SU-DHL-6 (cell line): ENCODE measurements at regions not wholly inside any gene's neighbourhood (a gene's known extent, or its start where the extent isn't known, plus 50 kb on each side); places are given as distances from the start of the nearest gene placed in this dataset.

ENCODE experiments used
- H2AFZ ChIP-seq: fragments of 200-600 bp; sonication (generic); 2 replicates; pipeline ENCODE4 v1.6.1; 2014; ENCODE audit warnings: low read depth, mild to moderate bottlenecking, moderate library complexity, mixed read lengths, antibody characterized with exemption, low read length; ENCODE audit not compliant: severe bottlenecking
- H3F3A ChIP-seq: fragments of 200-600 bp; shearing (Covaris generic); 2 replicates; pipeline ENCODE4 v1.6.0; 2016; ENCODE audit warnings: antibody characterized with exemption, mild to moderate bottlenecking; ENCODE audit not compliant: insufficient read depth
- H3K27ac ChIP-seq: fragments of 200-600 bp; sonication (generic); 2 replicates; pipeline ENCODE4 v1.5.1; 2016; ENCODE audit warnings: low read depth, mild to moderate bottlenecking, low read length, moderate library complexity, mixed read lengths
- H3K27me3 ChIP-seq: fragments of 200-600 bp; sonication (generic), shearing (Covaris generic); 2 replicates; pipeline ENCODE4 v1.6.0; 2014; ENCODE audit warnings: mild to moderate bottlenecking, low read length
- H3K36me3 ChIP-seq: fragments of 200-600 bp; sonication (generic); 2 replicates; pipeline ENCODE4 v1.6.1; 2014; ENCODE audit warnings: mild to moderate bottlenecking, low read length, mixed read lengths
- H3K4me2 ChIP-seq: fragments of 300-600, 200-600 bp; shearing (Covaris generic), sonication (generic); 2 replicates; pipeline ENCODE4 v1.6.0; 2014; ENCODE audit warnings: low read length, low read depth, mild to moderate bottlenecking; ENCODE audit not compliant: poor library complexity, severe bottlenecking
- H3K4me3 ChIP-seq: fragments of 200-600 bp; sonication (generic); 2 replicates; pipeline ENCODE4 v1.5.1; 2014; ENCODE audit warnings: antibody characterized with exemption, low read length, mild to moderate bottlenecking, mixed read lengths; ENCODE audit not compliant: insufficient read depth, poor library complexity, severe bottlenecking
- H3K79me2 ChIP-seq: fragments of 200-600 bp; sonication (generic); 2 replicates; pipeline ENCODE4 v1.6.1; 2014; ENCODE audit warnings: mild to moderate bottlenecking, low read length, moderate library complexity; ENCODE audit not compliant: insufficient read depth
- H3K9ac ChIP-seq: fragments of 200-600 bp; sonication (generic); 2 replicates; pipeline ENCODE4 v1.7.0; 2014; ENCODE audit warnings: mild to moderate bottlenecking, low read length
- H3K9me2 ChIP-seq: fragments of 200-600 bp; sonication (generic); replicated peaks from 2 replicates; pipeline ENCODE4 v1.6.1; 2014; ENCODE audit warnings: low read length; ENCODE audit not compliant: insufficient read depth
- H3K9me3 ChIP-seq: fragments of 200-600 bp; sonication (generic); 2 replicates; pipeline ENCODE4 v1.6.1; 2014; ENCODE audit warnings: low read length, mixed read lengths; ENCODE audit not compliant: insufficient read depth
- H4K20me1 ChIP-seq: fragments of 200-600 bp; sonication (generic); 2 replicates; pipeline ENCODE4 v1.6.1; 2014; ENCODE audit warnings: low read depth, mild to moderate bottlenecking, antibody characterized with exemption, low read length, moderate library complexity, mixed read lengths
- EZH2phosphoT487 ChIP-seq: fragments of 200-600 bp; sonication (generic), shearing (Covaris generic); conservative IDR thresholded peaks from 2 replicates; pipeline ENCODE4 v1.6.1; 2018; ENCODE audit warnings: mild to moderate bottlenecking, antibody characterized with exemption, low read length, moderate library complexity, mixed read lengths
- TF ChIP-seq, protein P1 (sequence below): fragments of 200-600 bp; sonication (generic); IDR thresholded peaks from one replicate; pipeline ENCODE4 v1.5.1; 2017; ENCODE audit warnings: antibody characterized with exemption, mild to moderate bottlenecking, low read length, moderate library complexity; ENCODE audit not compliant: insufficient read depth, poor library complexity, severe bottlenecking

DNA sequence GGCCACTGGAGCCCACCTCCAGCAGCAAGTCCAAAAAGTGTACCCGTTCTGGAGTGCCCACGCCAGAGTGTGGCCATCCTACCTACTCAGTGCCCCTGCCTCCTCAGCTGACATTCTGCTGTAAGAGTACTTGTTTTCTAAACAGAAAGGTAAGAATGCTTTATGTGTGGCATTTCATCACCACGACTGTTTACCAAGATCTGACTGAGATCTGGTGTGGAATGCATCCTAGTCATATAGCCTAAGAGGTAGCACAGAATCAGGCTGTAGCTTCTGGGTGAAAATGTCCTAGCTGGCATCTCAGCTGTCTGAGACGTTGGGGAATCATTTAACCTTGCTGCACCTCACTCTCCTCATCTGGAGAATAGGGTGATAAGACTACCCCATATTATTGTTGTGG, 638.7 kb upstream of the TENM3 start:
- no peak overlapping the region for H2AFZ ChIP-seq
- H3K9ac ChIP-seq = no peak overlapping the region
- no peak overlapping the region for H3K4me2 ChIP-seq
- TF ChIP-seq, protein P1, sequence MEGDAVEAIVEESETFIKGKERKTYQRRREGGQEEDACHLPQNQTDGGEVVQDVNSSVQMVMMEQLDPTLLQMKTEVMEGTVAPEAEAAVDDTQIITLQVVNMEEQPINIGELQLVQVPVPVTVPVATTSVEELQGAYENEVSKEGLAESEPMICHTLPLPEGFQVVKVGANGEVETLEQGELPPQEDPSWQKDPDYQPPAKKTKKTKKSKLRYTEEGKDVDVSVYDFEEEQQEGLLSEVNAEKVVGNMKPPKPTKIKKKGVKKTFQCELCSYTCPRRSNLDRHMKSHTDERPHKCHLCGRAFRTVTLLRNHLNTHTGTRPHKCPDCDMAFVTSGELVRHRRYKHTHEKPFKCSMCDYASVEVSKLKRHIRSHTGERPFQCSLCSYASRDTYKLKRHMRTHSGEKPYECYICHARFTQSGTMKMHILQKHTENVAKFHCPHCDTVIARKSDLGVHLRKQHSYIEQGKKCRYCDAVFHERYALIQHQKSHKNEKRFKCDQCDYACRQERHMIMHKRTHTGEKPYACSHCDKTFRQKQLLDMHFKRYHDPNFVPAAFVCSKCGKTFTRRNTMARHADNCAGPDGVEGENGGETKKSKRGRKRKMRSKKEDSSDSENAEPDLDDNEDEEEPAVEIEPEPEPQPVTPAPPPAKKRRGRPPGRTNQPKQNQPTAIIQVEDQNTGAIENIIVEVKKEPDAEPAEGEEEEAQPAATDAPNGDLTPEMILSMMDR = no peak
- TF ChIP-seq EZH2phosphoT487 = no peak
- no peaks in the 10 kb centered on the region for H3K36me3 ChIP-seq
- H4K20me1 ChIP-seq = no peaks in the 10 kb centered on the region
- H3F3A ChIP-seq = no peaks in the 10 kb centered on the region
- no peaks in the 10 kb centered on the region for H3K9me3 ChIP-seq
- no peaks in the 10 kb centered on the region; the same call in 1 of the 2 replicates for H3K9me2 ChIP-seq
- no peak overlapping the region for H3K4me3 ChIP-seq
- H3K79me2 ChIP-seq = no peaks in the 10 kb centered on the region
- H3K27me3 ChIP-seq = no peaks in the 10 kb centered on the region
- no peak overlapping the region for H3K27ac ChIP-seq

DNA sequence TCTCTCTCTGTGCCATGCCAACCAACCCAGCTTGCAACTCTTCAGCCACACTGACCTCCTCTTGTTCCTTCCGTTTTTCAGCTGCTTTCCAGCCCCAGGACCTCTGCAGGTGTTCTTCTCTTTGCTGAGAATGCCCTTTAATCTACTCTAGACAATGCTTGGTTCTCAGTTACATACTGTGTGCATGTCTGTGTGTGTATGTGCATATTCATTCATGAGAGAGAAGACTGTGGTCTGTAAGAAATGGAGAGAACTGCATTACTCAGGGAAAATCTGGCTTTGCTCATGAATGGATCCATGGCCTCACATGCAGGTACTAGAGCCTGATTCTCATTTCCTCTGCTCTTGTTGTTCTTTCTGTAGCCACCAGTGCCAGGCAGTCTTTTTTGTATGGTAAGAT, 636.9 kb upstream of the TENM3 start:
- Histone ChIP-seq H3K9me3 (no peaks in the 10 kb centered on the region), H3K27ac (no peak overlapping the region)

DNA sequence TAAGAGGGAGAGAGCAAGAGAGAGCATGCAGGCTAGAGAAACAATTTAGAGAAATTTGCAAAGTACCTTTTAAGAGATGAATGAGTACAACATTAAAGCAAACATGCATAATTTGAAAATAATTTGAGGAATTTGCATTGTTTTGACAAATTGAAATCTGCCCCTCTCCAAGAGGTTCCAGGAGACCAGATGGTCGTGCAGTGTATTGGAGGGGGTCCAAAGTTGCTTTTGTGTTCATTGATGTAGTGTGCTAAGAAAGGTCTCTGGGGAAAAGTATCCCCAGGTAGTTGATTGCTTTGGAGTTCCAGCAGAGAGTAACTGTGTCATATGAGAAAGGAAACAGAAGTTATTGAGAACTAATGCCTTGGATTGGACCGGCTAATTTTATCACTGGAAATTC, 635.0 kb upstream of the TENM3 start:
- Histone ChIP-seq H3K27ac (no peak overlapping the region), H4K20me1 (no peaks in the 10 kb centered on the region), H3K4me3 (no peak overlapping the region), H3K9ac (no peak overlapping the region), H3F3A (no peaks in the 10 kb centered on the region), H3K27me3 (no peaks in the 10 kb centered on the region), H3K79me2 (no peaks in the 10 kb centered on the region), H3K4me2 (no peak overlapping the region), H3K9me2 (no peaks in the 10 kb centered on the region), H3K9me3 (no peaks in the 10 kb centered on the region), H2AFZ (no peak overlapping the region), H3K36me3 (no peaks in the 10 kb centered on the region)
- TF ChIP-seq, protein P1 = no peak

More for the DNA sequence above, 636.9 kb upstream of the TENM3 start:
- Histone ChIP-seq H3K4me3 (no peak overlapping the region), H3K36me3 (no peaks in the 10 kb centered on the region), H3K27me3 (no peaks in the 10 kb centered on the region), H2AFZ (no peak overlapping the region), H3K9me2 (no peaks in the 10 kb centered on the region; the same call in 1 of the 2 replicates), H3F3A (no peaks in the 10 kb centered on the region), H3K4me2 (no peak overlapping the region), H4K20me1 (no peaks in the 10 kb centered on the region), H3K79me2 (no peaks in the 10 kb centered on the region), H3K9ac (no peak overlapping the region)
- TF ChIP-seq, protein P1 = no peak
- TF ChIP-seq EZH2phosphoT487 = no peak
